ENCODE measurements at regions not wholly inside any gene's neighbourhood (a gene's known extent, or its start where the extent isn't known, plus 50 kb on each side); places are given as distances from the start of the nearest gene placed in this dataset.

DNA sequence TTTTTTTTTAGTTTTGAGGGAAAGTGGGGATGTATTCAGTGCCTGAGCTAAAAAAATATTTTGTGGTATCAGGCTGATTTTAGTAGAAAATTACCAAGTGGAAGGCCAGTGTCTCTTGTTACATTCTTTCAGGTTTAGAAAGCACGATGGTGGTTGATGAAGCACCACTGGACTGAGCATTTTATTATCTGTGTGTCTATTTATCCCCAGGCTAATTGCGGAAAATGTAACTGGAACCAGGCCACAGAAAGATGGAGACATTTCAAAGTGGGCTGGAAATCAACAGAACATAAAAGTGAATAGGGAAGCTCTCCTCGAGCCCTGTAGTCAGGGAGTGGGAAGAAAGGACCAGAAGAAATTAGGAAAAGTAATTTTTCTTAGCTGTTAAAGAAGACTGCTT is 261.0 kb downstream of the STK31 start:
- no peaks in the 10 kb centered on the region for H3K9me3 ChIP-seq
- TF ChIP-seq, protein P1, sequence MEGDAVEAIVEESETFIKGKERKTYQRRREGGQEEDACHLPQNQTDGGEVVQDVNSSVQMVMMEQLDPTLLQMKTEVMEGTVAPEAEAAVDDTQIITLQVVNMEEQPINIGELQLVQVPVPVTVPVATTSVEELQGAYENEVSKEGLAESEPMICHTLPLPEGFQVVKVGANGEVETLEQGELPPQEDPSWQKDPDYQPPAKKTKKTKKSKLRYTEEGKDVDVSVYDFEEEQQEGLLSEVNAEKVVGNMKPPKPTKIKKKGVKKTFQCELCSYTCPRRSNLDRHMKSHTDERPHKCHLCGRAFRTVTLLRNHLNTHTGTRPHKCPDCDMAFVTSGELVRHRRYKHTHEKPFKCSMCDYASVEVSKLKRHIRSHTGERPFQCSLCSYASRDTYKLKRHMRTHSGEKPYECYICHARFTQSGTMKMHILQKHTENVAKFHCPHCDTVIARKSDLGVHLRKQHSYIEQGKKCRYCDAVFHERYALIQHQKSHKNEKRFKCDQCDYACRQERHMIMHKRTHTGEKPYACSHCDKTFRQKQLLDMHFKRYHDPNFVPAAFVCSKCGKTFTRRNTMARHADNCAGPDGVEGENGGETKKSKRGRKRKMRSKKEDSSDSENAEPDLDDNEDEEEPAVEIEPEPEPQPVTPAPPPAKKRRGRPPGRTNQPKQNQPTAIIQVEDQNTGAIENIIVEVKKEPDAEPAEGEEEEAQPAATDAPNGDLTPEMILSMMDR (IDR thresholded peaks at IDR 0.05): no peak
- TF ChIP-seq POLR2A (IDR thresholded peaks at IDR 0.05) (no peak), POLR2AphosphoS5 (IDR thresholded peaks at IDR 0.05) (no peak)
- intact Hi-C loops (cut with DNase I; ENCODE audit: low total_unique reads): no loop called here

DNA sequence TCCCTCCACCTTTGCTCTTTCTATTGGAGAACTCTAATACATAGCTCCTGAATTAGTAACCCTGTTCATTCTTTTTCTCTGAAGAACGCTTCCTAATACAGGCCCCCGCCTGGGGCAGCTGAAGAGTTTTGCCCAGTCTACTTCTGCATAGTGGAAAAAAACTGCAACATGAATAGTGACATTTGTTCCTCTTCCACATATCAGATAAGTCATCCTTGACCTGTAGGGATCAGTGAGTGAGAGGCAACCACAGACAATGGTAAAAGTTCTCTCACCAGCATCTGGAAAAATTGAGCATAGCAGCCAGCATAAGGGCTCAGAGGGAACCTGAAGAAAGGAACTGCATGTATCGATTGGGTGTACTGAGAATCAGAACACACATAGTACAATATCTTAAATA is 262.0 kb downstream of the STK31 start:
- H3K27me3 ChIP-seq: no peaks in the 10 kb centered on the region
- TF ChIP-seq POLR2AphosphoS5 (IDR thresholded peaks at IDR 0.05): no peak
- TF ChIP-seq, protein P1 (IDR thresholded peaks at IDR 0.05): no peak
- no peak for TF ChIP-seq POLR2A (IDR thresholded peaks at IDR 0.05)
- H3K9me3 ChIP-seq: no peaks in the 10 kb centered on the region
- intact Hi-C loops (cut with DNase I; ENCODE audit: low total_unique reads): no loop called here
- no peaks in the 10 kb centered on the region for H3K36me3 ChIP-seq
- no peak for DNase-seq (ENCODE audit: low spot score in 2 of 2)
- no peak overlapping the region for H3K4me3 ChIP-seq
- H3K4me1 ChIP-seq: no peaks in the 10 kb centered on the region
- no peak overlapping the region for H3K27ac ChIP-seq

More for the DNA sequence above, 261.0 kb downstream of the STK31 start:
- Histone ChIP-seq H3K27ac (no peak overlapping the region), H3K36me3 (no peaks in the 10 kb centered on the region), H3K4me1 (no peaks in the 10 kb centered on the region), H3K4me3 (no peak overlapping the region), H3K27me3 (no peaks in the 10 kb centered on the region)
- no peak for DNase-seq (ENCODE audit: low spot score in 2 of 2)

DNA sequence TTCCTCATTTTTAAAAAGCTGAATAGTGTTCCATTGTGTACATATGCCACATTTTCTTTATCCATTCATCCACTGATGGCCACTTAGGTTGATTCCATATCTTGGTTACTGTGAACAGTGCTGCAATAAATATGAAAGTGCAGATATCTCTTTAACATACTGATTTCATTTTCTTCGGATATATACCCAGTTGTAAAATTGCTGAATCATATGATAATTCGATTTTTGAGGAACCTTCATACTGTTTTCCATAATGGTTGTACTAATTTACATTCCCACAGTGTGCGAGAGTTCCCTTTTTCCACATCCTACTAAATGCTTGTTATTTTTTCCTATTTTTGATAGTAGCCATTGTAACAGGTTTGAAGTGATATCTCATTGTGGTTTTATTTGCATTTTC is 263.2 kb downstream of the STK31 start:
- TF ChIP-seq, protein P1 (IDR thresholded peaks at IDR 0.05): no peak
- no peak for TF ChIP-seq POLR2AphosphoS5 (IDR thresholded peaks at IDR 0.05)
- no peak for TF ChIP-seq POLR2A (IDR thresholded peaks at IDR 0.05)
- DNase-seq (ENCODE audit: low spot score in 2 of 2): no peak
- intact Hi-C loops (cut with DNase I; ENCODE audit: low total_unique reads): no loop called here
- Histone ChIP-seq H3K36me3 (no peaks in the 10 kb centered on the region), H3K27ac (no peak overlapping the region), H3K4me3 (no peak overlapping the region), H3K9me3 (no peaks in the 10 kb centered on the region), H3K27me3 (no peaks in the 10 kb centered on the region), H3K4me1 (no peaks in the 10 kb centered on the region)

DNA sequence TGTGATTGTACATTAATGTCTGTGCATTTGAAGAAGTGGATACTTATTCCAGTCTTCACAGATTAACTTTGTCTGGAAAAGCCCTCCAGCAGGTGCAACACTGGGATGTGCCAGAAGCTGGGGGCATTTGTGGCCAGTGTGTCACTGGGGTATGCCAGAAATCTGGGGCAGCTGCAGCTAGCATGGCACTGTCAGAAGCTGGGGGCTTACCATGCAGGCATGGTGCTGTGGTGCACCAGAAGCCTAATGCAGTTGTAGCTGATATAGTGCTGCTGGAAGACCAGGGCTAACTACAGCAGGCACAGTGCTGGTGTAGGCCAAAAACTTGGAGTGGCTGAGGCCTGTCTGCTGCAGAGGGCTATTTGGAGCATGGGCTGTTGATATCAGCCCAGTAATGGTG is 270.1 kb downstream of the STK31 start:
- intact Hi-C loops (cut with DNase I; ENCODE audit: low total_unique reads): no loop called here
- Histone ChIP-seq H3K27me3 (no peaks in the 10 kb centered on the region), H3K36me3 (no peaks in the 10 kb centered on the region), H3K9me3 (peaks cover 6 to 16% of the 10 kb centered on the region in 2 donors), H3K4me3 (no peak overlapping the region), H3K4me1 (no peaks in the 10 kb centered on the region), H3K27ac (no peak overlapping the region)
- DNase-seq (ENCODE audit: low spot score in 2 of 2): no peak
- TF ChIP-seq POLR2A (IDR thresholded peaks at IDR 0.05) (no peak), POLR2AphosphoS5 (IDR thresholded peaks at IDR 0.05) (no peak)
- TF ChIP-seq, protein P1 (IDR thresholded peaks at IDR 0.05): no peak

DNA sequence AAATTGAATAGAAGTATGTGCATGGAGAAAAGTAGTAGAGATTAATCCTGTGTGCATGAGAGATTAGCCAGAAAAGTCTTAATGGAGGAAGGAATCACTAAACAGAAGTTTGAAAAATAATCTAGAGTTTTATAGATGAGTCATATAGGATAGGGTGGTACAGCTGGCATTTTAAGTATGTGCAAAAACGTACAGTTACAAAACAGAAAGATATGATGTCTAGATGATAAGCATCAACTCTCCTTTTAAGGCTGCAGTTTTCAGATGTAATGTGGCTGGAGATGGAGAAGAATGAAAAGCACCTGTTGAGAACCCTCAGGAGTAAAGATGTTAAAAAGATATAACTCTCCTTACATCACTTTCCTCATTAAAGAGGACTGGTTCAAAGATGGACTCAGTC is 271.3 kb downstream of the STK31 start:
- no peaks in the 10 kb centered on the region for H3K36me3 ChIP-seq
- DNase-seq (ENCODE audit: low spot score in 2 of 2): no peak

More for the DNA sequence above, 271.3 kb downstream of the STK31 start:
- Histone ChIP-seq H3K4me3 (no peak overlapping the region), H3K9me3 (peaks cover 6 to 16% of the 10 kb centered on the region in 2 donors), H3K27ac (no peak overlapping the region), H3K4me1 (no peaks in the 10 kb centered on the region), H3K27me3 (no peaks in the 10 kb centered on the region)
- TF ChIP-seq, protein P1 (IDR thresholded peaks at IDR 0.05): no peak
- TF ChIP-seq POLR2AphosphoS5 (IDR thresholded peaks at IDR 0.05) (no peak), POLR2A (IDR thresholded peaks at IDR 0.05) (no peak)
- intact Hi-C loops (cut with DNase I; ENCODE audit: low total_unique reads): no loop called here
